Tongue (tissue), 1 donor: ENCODE measurements at regions not wholly inside any gene's neighbourhood (a gene's known extent, or its start where the extent isn't known, plus 50 kb on each side); places are given as distances from the start of the nearest gene placed in this dataset.
"Not testable (repeated sequence)": the region's sequence is repeated elsewhere in the genome, so short reads cannot be mapped to it uniquely, and the experiment has no call there.

ENCODE experiments used
- DNase-seq: peaks from one replicate; pipeline ENCODE4 v3.0.0-alpha.2; 2015

GRCh38 chr4:189834616-189835015, 106.1 kb upstream of the FRG1 start:
- no peak for DNase-seq

- DNase-seq: no peak
Observed at GRCh38 chr4:189835505-189835904, 105.2 kb upstream of the FRG1 start.

GRCh38 chr4:189837471-189837870, 103.2 kb upstream of the FRG1 start:
- no peak for DNase-seq

GRCh38 chr4:189838821-189839497, 101.7 kb upstream of the FRG1 start:
- DNase-seq: no peak

- DNase-seq: no peak
Observed at GRCh38 chr4:189840356-189840755, 100.3 kb upstream of the FRG1 start.

- DNase-seq: no peak
Observed at GRCh38 chr4:189843413-189844009, 97.2 kb upstream of the FRG1 start.

GRCh38 chr4:189845145-189845846, 95.4 kb upstream of the FRG1 start:
- DNase-seq: no peak

GRCh38 chr4:189846094-189846493, 94.6 kb upstream of the FRG1 start:
- DNase-seq: not testable (repeated sequence)

GRCh38 chr4:189846608-189847007, 94.1 kb upstream of the FRG1 start:
- not testable (repeated sequence) for DNase-seq

- DNase-seq: not testable (repeated sequence)
Observed at GRCh38 chr4:189848672-189849071, 92.0 kb upstream of the FRG1 start.

GRCh38 chr4:189850239-189850856, 90.3 kb upstream of the FRG1 start:
- DNase-seq: no peak

GRCh38 chr4:189858435-189858834, 82.2 kb upstream of the FRG1 start:
- no peak for DNase-seq

GRCh38 chr4:189861101-189861500, 79.6 kb upstream of the FRG1 start:
- DNase-seq: no peak

GRCh38 chr4:189869236-189869635, 71.4 kb upstream of the FRG1 start:
- DNase-seq: no peak

- DNase-seq: no peak
Observed at GRCh38 chr4:189870511-189871234, 70.0 kb upstream of the FRG1 start.

GRCh38 chr4:189874591-189874990, 66.1 kb upstream of the FRG1 start:
- no peak for DNase-seq

- DNase-seq: not testable (repeated sequence)
Observed at GRCh38 chr4:189881190-189881589, 59.5 kb upstream of the FRG1 start.

GRCh38 chr4:189888407-189888806, 52.3 kb upstream of the FRG1 start:
- not testable (repeated sequence) for DNase-seq
